GM23248 (cell line): ENCODE measurements at regions not wholly inside any gene's neighbourhood (a gene's known extent, or its start where the extent isn't known, plus 50 kb on each side); places are given as distances from the start of the nearest gene placed in this dataset.
"Not testable (repeated sequence)": the region's sequence is repeated elsewhere in the genome, so short reads cannot be mapped to it uniquely, and the experiment has no call there.

Experiments
- DNase-seq: peaks from one replicate; pipeline ENCODE4 v3.0.0-alpha.2; 2015
- H2AFZ ChIP-seq: fragments of 200-600 bp; sonication (generic); 2 replicates; pipeline ENCODE4 v1.6.1; 2016; ENCODE audit warnings: antibody characterized with exemption
- H3F3A ChIP-seq: fragments of 200-600 bp; sonication (generic); 2 replicates; pipeline ENCODE4 v1.6.1; 2016; ENCODE audit warnings: mild to moderate bottlenecking, antibody characterized with exemption, mixed run types; ENCODE audit not compliant: insufficient read depth
- H3K27ac ChIP-seq: fragments of 200-600 bp; sonication (generic); 2 replicates; pipeline ENCODE4 v1.5.1; 2016; ENCODE audit warnings: mild to moderate bottlenecking
- H3K27me3 ChIP-seq: fragments of 200-600 bp; sonication (generic); replicated peaks from 2 replicates; pipeline ENCODE4 v1.6.1; 2016; ENCODE audit warnings: mild to moderate bottlenecking; ENCODE audit not compliant: insufficient read depth
- H3K36me3 ChIP-seq: fragments of 200-600 bp; sonication (generic); 2 replicates; pipeline ENCODE4 v1.6.1; 2016; ENCODE audit warnings: low read depth, mild to moderate bottlenecking
- H3K4me1 ChIP-seq: fragments of 200-600 bp; sonication (generic); 2 replicates; pipeline ENCODE4 v1.6.1; 2016; ENCODE audit warnings: mild to moderate bottlenecking; ENCODE audit not compliant: insufficient read depth
- H3K4me2 ChIP-seq: fragments of 200-600 bp; sonication (generic); one replicate; pipeline ENCODE4 v1.6.1; 2016; ENCODE audit warnings: mild to moderate bottlenecking; ENCODE audit not compliant: unreplicated experiment
- H3K4me3 ChIP-seq: fragments of 200-600 bp; sonication (generic); 2 replicates; pipeline ENCODE4 v1.5.1; 2016; ENCODE audit warnings: mild to moderate bottlenecking
- H3K79me2 ChIP-seq: fragments of 200-600 bp; sonication (generic); 2 replicates; pipeline ENCODE4 v1.6.1; 2016; ENCODE audit warnings: mild to moderate bottlenecking; ENCODE audit not compliant: insufficient read depth
- H3K9ac ChIP-seq: fragments of 200-600 bp; sonication (generic); 2 replicates; pipeline ENCODE4 v1.6.1; 2016; ENCODE audit warnings: mild to moderate bottlenecking
- H3K9me2 ChIP-seq: fragments of 200-600 bp; sonication (generic); 2 replicates; pipeline ENCODE4 v1.6.1; 2016; ENCODE audit warnings: mixed run types, mild to moderate bottlenecking, moderate library complexity; ENCODE audit not compliant: insufficient read depth
- H3K9me3 ChIP-seq: fragments of 200-600 bp; sonication (generic); one replicate; pipeline ENCODE4 v1.6.1; 2017; ENCODE audit warnings: low read depth
- H4K20me1 ChIP-seq: fragments of 200-600 bp; sonication (generic); 2 replicates; pipeline ENCODE4 v1.6.0; 2016; ENCODE audit not compliant: insufficient read depth
- EZH2 ChIP-seq: fragments of 200-600 bp; sonication (generic); IDR thresholded peaks from 2 replicates; pipeline ENCODE4 v1.6.1; 2018; ENCODE audit warnings: antibody characterized with exemption, mild to moderate bottlenecking; ENCODE audit not compliant: insufficient read depth, poor library complexity, severe bottlenecking
- EZH2phosphoT487 ChIP-seq: fragments of 200-600 bp; sonication (generic); IDR thresholded peaks from 2 replicates; pipeline ENCODE4 v1.6.1; 2018; ENCODE audit warnings: antibody characterized with exemption, moderate library complexity, mild to moderate bottlenecking, low read depth; ENCODE audit not compliant: insufficient read depth
- WGBS, 2 experiments: methylation state at CpG; one replicate each; pipeline ENCODE4 v1.1.6; 2015 to 2017; ENCODE audit warnings: low lambda C conversion rate in 2 of 2, low coverage in 1 of 2; ENCODE audit errors: missing lambda C conversion rate in 2 of 2; 5-methylcytosine and 5-hydroxymethylcytosine counted together
- in situ Hi-C: fragments of 300-500 bp; cut with MboI; formaldehyde crosslinking; loops from 2 replicates; pipeline ENCODE4 v1.15.0; 2020

DNA sequence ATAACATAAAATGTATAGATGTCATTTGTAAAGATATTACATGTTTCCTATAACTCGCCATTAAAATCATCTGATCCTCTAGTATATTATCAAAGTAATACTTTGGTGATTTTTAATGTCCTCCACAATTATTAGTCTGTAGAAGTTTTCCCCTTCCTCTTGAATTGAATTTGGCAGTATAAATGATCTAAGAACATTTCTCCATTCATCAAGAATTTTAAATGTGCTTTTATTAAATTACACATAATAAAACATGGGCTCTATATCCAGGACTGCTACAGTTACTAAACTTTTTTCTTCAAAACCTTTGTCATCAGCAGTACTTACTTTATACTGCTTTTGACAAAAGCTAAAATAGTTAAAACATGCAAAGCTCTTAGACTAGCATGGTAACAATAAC is 315.4 kb upstream of the ZC3H15 start:
- no peaks in the 10 kb centered on the region for H3K79me2 ChIP-seq
- H3K36me3 ChIP-seq, result no peaks in the 10 kb centered on the region
- no peaks in the 10 kb centered on the region for H3K27me3 ChIP-seq
- H3F3A ChIP-seq, result no peaks in the 10 kb centered on the region
- no peak overlapping the region for H2AFZ ChIP-seq
- DNase-seq, result no peak
- WGBS, 2 experiments, result 54 to 71% methylated on average over 1 of the region's 1 CpG
- no peak overlapping the region for H3K27ac ChIP-seq
- H4K20me1 ChIP-seq, result no peaks in the 10 kb centered on the region; the same call in 1 of the 2 replicates
- H3K9me2 ChIP-seq, result no peaks in the 10 kb centered on the region
- H3K4me3 ChIP-seq, result no peak overlapping the region
- H3K9me3 ChIP-seq, result no peaks in the 10 kb centered on the region
- TF ChIP-seq EZH2 (no peak), EZH2phosphoT487 (no peak)
- H3K4me1 ChIP-seq, result no peaks in the 10 kb centered on the region
- H3K4me2 ChIP-seq, result no peak overlapping the region
- no peak overlapping the region for H3K9ac ChIP-seq
- in situ Hi-C loops, result no loop called here

DNA sequence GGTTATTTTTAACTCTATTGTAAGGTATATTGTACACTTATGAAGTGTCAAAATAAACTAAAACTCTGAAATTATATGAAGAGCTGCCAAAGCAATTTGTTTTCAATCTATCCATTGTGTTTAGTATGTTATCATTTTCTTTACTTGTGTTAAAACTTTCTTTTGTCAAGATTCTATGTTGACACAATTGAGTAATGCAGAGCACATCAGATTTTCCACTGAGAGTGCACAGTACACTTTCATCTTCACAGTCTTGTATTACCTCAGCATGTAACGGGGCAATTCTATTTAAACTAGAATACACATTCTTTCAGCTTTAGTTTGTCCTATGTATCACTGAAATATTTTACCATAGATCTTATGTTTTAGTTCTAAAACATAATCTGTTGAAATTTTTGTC is 304.4 kb upstream of the ZC3H15 start:
- no peak overlapping the region for H3K4me3 ChIP-seq
- in situ Hi-C loops, result no loop called here
- no peaks in the 10 kb centered on the region for H3K9me3 ChIP-seq
- H3F3A ChIP-seq, result no peaks in the 10 kb centered on the region
- no peak overlapping the region for H3K27ac ChIP-seq
- TF ChIP-seq EZH2phosphoT487, result no peak
- no peak for TF ChIP-seq EZH2
- H2AFZ ChIP-seq, result no peak overlapping the region
- no peaks in the 10 kb centered on the region for H3K4me1 ChIP-seq
- no peak for DNase-seq
- H3K4me2 ChIP-seq, result no peak overlapping the region
- 83 to 93% methylated on average over 1 of the region's 1 CpG for WGBS, 2 experiments
- no peaks in the 10 kb centered on the region for H3K9me2 ChIP-seq
- H3K36me3 ChIP-seq, result no peaks in the 10 kb centered on the region
- H3K79me2 ChIP-seq, result no peaks in the 10 kb centered on the region
- H4K20me1 ChIP-seq, result no peaks in the 10 kb centered on the region
- H3K27me3 ChIP-seq, result no peaks in the 10 kb centered on the region
- H3K9ac ChIP-seq, result no peak overlapping the region

DNA sequence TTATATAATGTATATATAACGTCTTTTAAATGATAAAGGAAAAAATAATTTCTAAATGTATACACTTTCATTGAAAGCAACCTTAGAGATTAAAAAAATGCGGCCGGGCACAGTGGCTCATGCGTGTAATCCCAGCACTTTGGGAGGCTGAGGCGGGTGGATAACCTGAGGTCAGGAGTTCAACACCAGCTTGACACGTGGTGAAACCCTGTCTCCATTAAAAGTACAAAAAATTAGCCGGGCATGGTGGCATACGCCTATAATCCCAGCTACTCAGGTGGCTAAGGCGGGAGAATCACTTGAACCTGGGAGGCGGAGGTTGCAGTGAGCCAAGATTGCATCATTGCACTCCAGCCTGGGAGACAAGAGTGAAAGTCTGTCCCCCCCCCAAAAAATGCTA is 303.7 kb upstream of the ZC3H15 start:
- in situ Hi-C loops, H3K27me3 ChIP-seq, H3K4me1 ChIP-seq, H3K9me2 ChIP-seq, H3K4me2 ChIP-seq, H4K20me1 ChIP-seq, H3K27ac ChIP-seq, H3K36me3 ChIP-seq, H3F3A ChIP-seq, H3K9me3 ChIP-seq, H3K9ac ChIP-seq, DNase-seq, H3K4me3 ChIP-seq, H3K79me2 ChIP-seq, H2AFZ ChIP-seq: not testable (repeated sequence)
- 81 to 83% methylated on average over 10 of the region's 10 CpGs for WGBS, 2 experiments

DNA sequence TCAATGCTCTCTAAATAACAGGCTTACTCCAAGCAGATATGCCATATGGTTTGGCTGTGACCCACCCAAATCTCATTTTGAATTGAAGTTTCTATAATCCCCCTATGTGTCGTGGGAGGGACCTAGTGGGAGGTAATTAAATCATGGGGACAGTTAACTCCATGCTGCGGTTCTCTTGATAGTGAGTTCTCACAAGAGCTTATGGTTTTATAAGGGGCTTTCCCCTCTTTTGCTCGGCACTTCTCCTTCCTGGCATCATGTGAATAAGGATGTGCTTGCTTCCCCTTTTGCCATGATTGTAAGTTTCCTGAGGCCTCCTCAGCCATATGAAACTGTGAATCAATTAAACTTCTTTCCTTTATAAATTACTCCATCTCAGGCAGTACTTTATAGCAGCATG is 302.7 kb upstream of the ZC3H15 start:
- H3K9ac ChIP-seq, result no peak overlapping the region
- in situ Hi-C loops, result no loop called here
- 71 to 81% methylated on average over 3 of the region's 3 CpGs for whole genome bisulfite sequencing, 2 experiments
- no peaks in the 10 kb centered on the region for H3K79me2 ChIP-seq
- no peaks in the 10 kb centered on the region for H3K9me3 ChIP-seq
- H2AFZ ChIP-seq, result no peak overlapping the region
- no peak overlapping the region for H3K27ac ChIP-seq
- H3K36me3 ChIP-seq, result no peaks in the 10 kb centered on the region
- H3K4me3 ChIP-seq, result no peak overlapping the region
- no peaks in the 10 kb centered on the region for H4K20me1 ChIP-seq
- no peaks in the 10 kb centered on the region for H3F3A ChIP-seq
- no peaks in the 10 kb centered on the region for H3K4me1 ChIP-seq
- no peak overlapping the region for H3K4me2 ChIP-seq
- no peaks in the 10 kb centered on the region for H3K9me2 ChIP-seq
- DNase-seq, result no peak
- no peaks in the 10 kb centered on the region for H3K27me3 ChIP-seq
- TF ChIP-seq EZH2phosphoT487 (no peak), EZH2 (no peak)

DNA sequence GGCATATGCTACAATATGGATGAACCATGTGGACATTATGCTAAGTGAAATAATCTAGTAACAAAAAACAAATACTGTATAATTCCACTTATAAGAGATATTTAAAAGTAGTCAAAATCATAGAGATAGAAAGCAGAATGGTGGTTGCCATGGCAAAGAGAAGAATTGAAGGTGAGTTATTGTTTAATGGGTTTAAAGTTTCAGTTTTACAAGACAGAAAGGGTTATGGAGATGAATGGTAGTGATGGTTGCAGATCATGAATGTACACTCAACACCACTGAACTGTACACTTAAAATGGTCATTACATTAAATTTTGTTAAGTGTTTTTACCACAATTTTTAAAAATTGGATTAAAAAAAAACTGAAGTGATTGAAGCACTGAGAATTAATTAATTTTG is 298.2 kb upstream of the ZC3H15 start:
- H3K4me2 ChIP-seq, result no peak overlapping the region
- H3F3A ChIP-seq, result no peaks in the 10 kb centered on the region
- in situ Hi-C loops, result no loop called here
- H3K9me2 ChIP-seq, result no peaks in the 10 kb centered on the region
- no peaks in the 10 kb centered on the region for H3K79me2 ChIP-seq
- H3K36me3 ChIP-seq, result no peaks in the 10 kb centered on the region
- H3K4me1 ChIP-seq, result no peaks in the 10 kb centered on the region
- H3K4me3 ChIP-seq, result no peak overlapping the region
- no peak overlapping the region for H3K27ac ChIP-seq
- TF ChIP-seq EZH2phosphoT487 (no peak), EZH2 (no peak)
- H3K27me3 ChIP-seq, result no peaks in the 10 kb centered on the region
- no peaks in the 10 kb centered on the region for H4K20me1 ChIP-seq
- no peaks in the 10 kb centered on the region for H3K9me3 ChIP-seq
- no peak overlapping the region for H2AFZ ChIP-seq
- DNase-seq, result no peak
- H3K9ac ChIP-seq, result no peak overlapping the region
